Neural progenitor cell (in vitro differentiated cells): ENCODE measurements at regions not wholly inside any gene's neighbourhood (a gene's known extent, or its start where the extent isn't known, plus 50 kb on each side); places are given as distances from the start of the nearest gene placed in this dataset.

Experiments
- DNase-seq: peaks from one replicate; pipeline ENCODE4 v3.0.0-alpha.2; 2016; ENCODE audit warnings: low spot score
- H2AFZ ChIP-seq: fragments of 200-600 bp; sonication (generic); replicated peaks from 2 replicates; pipeline ENCODE4 v1.6.1; 2016; ENCODE audit warnings: antibody characterized with exemption
- H3F3A ChIP-seq: fragments of 200-600 bp; sonication (generic); 2 replicates; pipeline ENCODE4 v1.6.1; 2016; ENCODE audit warnings: antibody characterized with exemption, low read depth
- H3K27ac ChIP-seq: fragments of 200-600 bp; sonication (generic); 2 replicates; pipeline ENCODE4 v1.5.1; 2016; ENCODE audit warnings: mild to moderate bottlenecking
- H3K27me3 ChIP-seq: fragments of 200-600 bp; sonication (generic); 2 replicates; pipeline ENCODE4 v1.6.1; 2016; ENCODE audit warnings: mild to moderate bottlenecking, moderate library complexity
- H3K36me3 ChIP-seq: fragments of 200-600 bp; sonication (generic); 2 replicates; pipeline ENCODE4 v1.5.1; 2016
- H3K4me1 ChIP-seq: fragments of 200-600 bp; sonication (generic); 2 replicates; pipeline ENCODE4 v1.6.1; 2016; ENCODE audit warnings: mixed run types
- H3K4me2 ChIP-seq: fragments of 200-600 bp; sonication (generic); 2 replicates; pipeline ENCODE4 v1.6.1; 2016
- H3K4me3 ChIP-seq: fragments of 200-600 bp; sonication (generic); 2 replicates; pipeline ENCODE4 v1.5.1; 2016
- H3K79me2 ChIP-seq: fragments of 200-600 bp; sonication (generic); 2 replicates; pipeline ENCODE4 v1.6.1; 2016; ENCODE audit warnings: low read depth
- H3K9ac ChIP-seq: fragments of 200-600 bp; sonication (generic); 2 replicates; pipeline ENCODE4 v1.6.1; 2016
- H3K9me3 ChIP-seq: fragments of 200-600 bp; sonication (generic); 2 replicates; pipeline ENCODE4 v1.5.1; 2016; ENCODE audit warnings: low read depth
- H4K20me1 ChIP-seq: fragments of 200-600 bp; sonication (generic); 2 replicates; pipeline ENCODE4 v1.6.1; 2016; ENCODE audit warnings: low read depth
- H3K27ac Mint-ChIP-seq: 3 replicates; pipeline ENCODE4 v1.8.0; 2021; ENCODE audit warnings: mixed read lengths
- H3K27me3 Mint-ChIP-seq: 2 replicates; pipeline ENCODE4 v1.8.0; 2022; ENCODE audit warnings: low read depth, mild to moderate bottlenecking, inconsistent platforms, moderate library complexity, mixed read lengths; ENCODE audit not compliant: insufficient read depth
- H3K36me3 Mint-ChIP-seq: 3 replicates; pipeline ENCODE4 v1.8.0; 2021; ENCODE audit warnings: mixed read lengths
- H3K4me1 Mint-ChIP-seq: 3 replicates; pipeline ENCODE4 v1.8.0; 2021; ENCODE audit warnings: mixed read lengths
- H3K4me3 Mint-ChIP-seq: 3 replicates; pipeline ENCODE4 v1.8.0; 2021; ENCODE audit warnings: mild to moderate bottlenecking, moderate library complexity, mixed read lengths
- H3K9me3 Mint-ChIP-seq: 3 replicates; pipeline ENCODE4 v1.8.0; 2020; ENCODE audit warnings: mixed read lengths
- CTCF ChIP-seq: fragments of 200-600 bp; sonication (generic); IDR thresholded peaks from 2 replicates; pipeline ENCODE4 v1.5.1; 2017; ENCODE audit warnings: antibody characterized with exemption, mild to moderate bottlenecking
- EZH2 ChIP-seq: fragments of 200-600 bp; sonication (generic); IDR thresholded peaks from 2 replicates; pipeline ENCODE4 v1.6.1; 2017; ENCODE audit warnings: antibody characterized with exemption, mild to moderate bottlenecking, moderate library complexity
- EZH2phosphoT487 ChIP-seq: fragments of 200-600 bp; sonication (generic); IDR thresholded peaks from 2 replicates; pipeline ENCODE4 v1.6.1; 2017; ENCODE audit warnings: antibody characterized with exemption

DNA sequence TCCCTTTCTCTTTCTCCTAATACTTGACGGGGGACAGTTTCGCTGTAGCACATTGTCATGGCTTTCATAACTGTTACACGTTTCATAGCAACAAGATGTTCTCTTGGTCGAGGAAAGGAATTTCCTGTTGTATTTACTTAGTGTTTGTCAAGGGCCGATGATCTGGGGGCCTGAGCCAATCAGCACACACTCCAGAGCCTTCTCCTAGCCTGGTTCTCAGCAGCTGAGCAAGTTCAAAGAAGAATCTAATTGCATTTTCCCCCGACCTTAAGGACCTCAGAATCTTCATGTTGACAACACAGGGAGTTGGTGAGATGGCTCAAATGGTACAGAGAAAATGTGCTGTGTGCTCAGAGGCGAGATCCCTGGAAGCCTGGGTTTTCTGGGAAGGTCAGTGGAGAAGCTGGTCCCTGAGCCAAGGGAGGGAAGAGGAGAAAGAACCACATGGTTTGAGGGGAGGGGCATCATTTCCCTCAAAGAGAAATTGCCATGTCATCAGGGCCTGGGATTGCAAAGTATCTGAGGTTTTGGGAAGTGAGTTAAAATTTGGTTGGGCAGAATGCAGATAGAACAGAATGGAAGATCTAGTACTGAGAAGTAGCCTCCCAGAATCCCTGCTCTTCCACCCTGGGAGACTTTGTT lies 76.9 kb upstream of the AGAP1 start:
- Histone ChIP-seq H3K27ac (no peak overlapping the region), H3K4me1 (no peaks in the 10 kb centered on the region), H3K79me2 (no peaks in the 10 kb centered on the region), H3F3A (no peaks in the 10 kb centered on the region), H3K4me2 (no peak overlapping the region), H3K9me3 (no peaks in the 10 kb centered on the region), H2AFZ (no peak overlapping the region), H3K9ac (no peak overlapping the region), H3K4me3 (no peak overlapping the region), H3K27me3 (no peaks in the 10 kb centered on the region), H3K36me3 (no peaks in the 10 kb centered on the region), H4K20me1 (no peaks in the 10 kb centered on the region)
- Mint-ChIP-seq H3K27me3 (no peaks in the 10 kb centered on the region), H3K4me3 (peak overlapping the region; percentile 7), H3K9me3 (no peaks in the 10 kb centered on the region), H3K36me3 (no peaks in the 10 kb centered on the region), H3K4me1 (peaks cover 26% of the 10 kb centered on the region), H3K27ac (peak overlapping the region; percentile 93)
- no peak for TF ChIP-seq EZH2
- no peak for TF ChIP-seq EZH2phosphoT487
- TF ChIP-seq CTCF: no peak
- DNase-seq: no peak

GRCh38 chr2:235418918-235419317 lies 74.9 kb upstream of the AGAP1 start:
- Histone ChIP-seq H3K27ac (no peak overlapping the region), H3K9ac (no peak overlapping the region), H3K36me3 (no peaks in the 10 kb centered on the region), H3K4me2 (no peak overlapping the region), H3F3A (no peaks in the 10 kb centered on the region), H2AFZ (no peak overlapping the region), H4K20me1 (no peaks in the 10 kb centered on the region), H3K9me3 (no peaks in the 10 kb centered on the region), H3K27me3 (no peaks in the 10 kb centered on the region), H3K4me1 (no peaks in the 10 kb centered on the region), H3K4me3 (no peak overlapping the region), H3K79me2 (no peaks in the 10 kb centered on the region)
- no peak for DNase-seq
- H3K9me3 Mint-ChIP-seq: peaks cover 3% of the 10 kb centered on the region
- TF ChIP-seq EZH2phosphoT487 (no peak), CTCF (no peak), EZH2 (no peak)
- no peak overlapping the region for H3K27ac Mint-ChIP-seq
- H3K4me3 Mint-ChIP-seq: no peak overlapping the region
- H3K36me3 Mint-ChIP-seq: no peaks in the 10 kb centered on the region
- peaks cover 4% of the 10 kb centered on the region for H3K27me3 Mint-ChIP-seq
- H3K4me1 Mint-ChIP-seq: peaks cover 26% of the 10 kb centered on the region

GRCh38 chr2:235419996-235420395 lies 73.8 kb upstream of the AGAP1 start:
- Histone ChIP-seq H4K20me1 (no peaks in the 10 kb centered on the region), H3F3A (no peaks in the 10 kb centered on the region), H3K9ac (no peak overlapping the region), H2AFZ (no peak overlapping the region), H3K79me2 (no peaks in the 10 kb centered on the region), H3K9me3 (no peaks in the 10 kb centered on the region), H3K4me3 (no peak overlapping the region), H3K4me1 (no peaks in the 10 kb centered on the region), H3K4me2 (no peak overlapping the region), H3K36me3 (no peaks in the 10 kb centered on the region), H3K27ac (no peak overlapping the region), H3K27me3 (no peaks in the 10 kb centered on the region)
- Mint-ChIP-seq H3K4me1 (peaks cover 26% of the 10 kb centered on the region), H3K36me3 (no peaks in the 10 kb centered on the region), H3K9me3 (peaks cover 9% of the 10 kb centered on the region), H3K4me3 (no peak overlapping the region), H3K27ac (no peak overlapping the region), H3K27me3 (peaks cover 4% of the 10 kb centered on the region)
- TF ChIP-seq EZH2phosphoT487: no peak
- TF ChIP-seq EZH2: no peak
- no peak for TF ChIP-seq CTCF
- no peak for DNase-seq
